ENCODE measurements at regions not wholly inside any gene's neighbourhood (a gene's known extent, or its start where the extent isn't known, plus 50 kb on each side); places are given as distances from the start of the nearest gene placed in this dataset.

- H3K4me3 ChIP-seq (ENCODE audit: low read depth, low read length), result no peak overlapping the region
- DNase-seq (ENCODE audit: low read depth), result no peak
- H3K27me3 ChIP-seq (ENCODE audit: control insufficient read depth, insufficient read depth, low read length), result no peaks in the 10 kb centered on the region
- CTCF ChIA-PET, result no interaction called here
- POLR2A ChIA-PET, result no interaction called here
- no peaks in the 10 kb centered on the region for H3K36me3 ChIP-seq (ENCODE audit: control insufficient read depth, insufficient read depth, low read length)
- TF ChIP-seq CTCF (IDR thresholded peaks at IDR 0.05; ENCODE audit: insufficient read depth, low read depth, low read length), result no peak
These were observed 77.3 kb upstream of the AKR1E2 start for GRCh38 chr10:4748491-4749270.

GRCh38 chr10:4742217-4742616 is 83.8 kb upstream of the AKR1E2 start:
- no peak for TF ChIP-seq CTCF (IDR thresholded peaks at IDR 0.05; ENCODE audit: insufficient read depth, low read depth, low read length)
- Histone ChIP-seq H3K36me3 (ENCODE audit: control insufficient read depth, insufficient read depth, low read length) (no peaks in the 10 kb centered on the region), H3K27me3 (ENCODE audit: control insufficient read depth, insufficient read depth, low read length) (no peaks in the 10 kb centered on the region), H3K4me3 (ENCODE audit: low read depth, low read length) (no peak overlapping the region)
- ChIA-PET CTCF (no interaction called here), POLR2A (no interaction called here)
- DNase-seq (ENCODE audit: low read depth), result no peak

GRCh38 chr10:4740471-4740870 is 85.5 kb upstream of the AKR1E2 start:
- H3K27me3 ChIP-seq (ENCODE audit: control insufficient read depth, insufficient read depth, low read length), result no peaks in the 10 kb centered on the region
- ChIA-PET CTCF (no interaction called here), POLR2A (no interaction called here)
- no peak overlapping the region for H3K4me3 ChIP-seq (ENCODE audit: low read depth, low read length)
- TF ChIP-seq CTCF (IDR thresholded peaks at IDR 0.05; ENCODE audit: insufficient read depth, low read depth, low read length), result no peak
- no peak for DNase-seq (ENCODE audit: low read depth)
- no peaks in the 10 kb centered on the region for H3K36me3 ChIP-seq (ENCODE audit: control insufficient read depth, insufficient read depth, low read length)

GRCh38 chr10:4736608-4737007 is 89.4 kb upstream of the AKR1E2 start:
- POLR2A ChIA-PET, result no interaction called here
- TF ChIP-seq CTCF (IDR thresholded peaks at IDR 0.05; ENCODE audit: insufficient read depth, low read depth, low read length), result no peak

GRCh38 chr10:4736183-4736582 is 89.8 kb upstream of the AKR1E2 start:
- no peak for TF ChIP-seq CTCF (IDR thresholded peaks at IDR 0.05; ENCODE audit: insufficient read depth, low read depth, low read length)
- ChIA-PET POLR2A (no interaction called here), CTCF (no interaction called here)
- DNase-seq (ENCODE audit: low read depth), result no peak
- Histone ChIP-seq H3K27me3 (ENCODE audit: control insufficient read depth, insufficient read depth, low read length) (no peaks in the 10 kb centered on the region), H3K4me3 (ENCODE audit: low read depth, low read length) (no peak overlapping the region), H3K36me3 (ENCODE audit: control insufficient read depth, insufficient read depth, low read length) (no peaks in the 10 kb centered on the region)

More at GRCh38 chr10:4736608-4737007, 89.4 kb upstream of the AKR1E2 start:
- H3K36me3 ChIP-seq (ENCODE audit: control insufficient read depth, insufficient read depth, low read length), result no peaks in the 10 kb centered on the region
- H3K4me3 ChIP-seq (ENCODE audit: low read depth, low read length), result no peak overlapping the region
- H3K27me3 ChIP-seq (ENCODE audit: control insufficient read depth, insufficient read depth, low read length), result no peaks in the 10 kb centered on the region
- DNase-seq (ENCODE audit: low read depth), result no peak
- CTCF ChIA-PET, result no interaction called here
